CD1c-positive myeloid dendritic cell (primary cell): ENCODE measurements at regions not wholly inside any gene's neighbourhood (a gene's known extent, or its start where the extent isn't known, plus 50 kb on each side); places are given as distances from the start of the nearest gene placed in this dataset.

Experiments
- DNase-seq: peaks from one replicate; pipeline ENCODE4 v3.0.0-alpha.2; 2016; ENCODE audit errors: extremely low spot score

GRCh38 chr9:2448193-2448738, 173.3 kb upstream of the VLDLR start:
- no peak for DNase-seq

DNA sequence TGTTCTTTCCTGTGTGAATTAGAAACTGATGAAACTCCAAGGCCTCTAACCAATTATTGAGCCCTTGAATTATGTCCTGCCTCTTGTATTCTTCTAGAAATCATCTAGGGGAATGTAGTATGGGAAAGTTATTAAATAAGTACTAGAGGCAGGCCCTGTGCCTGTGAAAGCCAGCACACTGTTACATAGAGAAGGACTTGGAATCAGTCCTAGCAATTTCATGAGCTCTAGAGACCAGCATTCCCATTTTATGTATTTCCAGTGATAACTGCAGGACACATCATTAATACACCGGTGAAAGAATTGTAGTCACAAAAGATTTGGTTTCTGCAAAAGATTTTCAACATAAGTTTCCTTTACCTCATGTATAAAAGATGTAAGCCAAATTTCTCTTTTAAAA, 168.5 kb upstream of the VLDLR start:
- DNase-seq, result no peak

DNA sequence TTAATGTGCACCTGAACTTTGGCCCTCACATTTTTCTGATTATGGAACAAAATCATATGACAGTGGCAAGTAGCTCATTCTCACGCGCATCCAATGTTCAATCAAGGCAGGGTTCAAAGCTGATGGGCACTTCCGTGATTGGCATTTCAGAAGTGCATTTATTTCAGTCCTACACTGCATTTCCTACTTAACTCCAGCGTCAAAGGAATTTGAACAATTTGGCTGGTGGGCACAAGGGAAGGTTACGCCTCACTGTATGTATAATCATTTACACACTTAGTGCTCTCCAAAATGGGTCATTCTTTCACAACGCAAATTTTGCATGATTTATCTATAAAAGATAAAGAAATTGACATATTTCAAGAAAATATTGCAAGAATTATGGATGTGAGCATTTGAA, 167.9 kb upstream of the VLDLR start:
- DNase-seq, result no peak

DNA sequence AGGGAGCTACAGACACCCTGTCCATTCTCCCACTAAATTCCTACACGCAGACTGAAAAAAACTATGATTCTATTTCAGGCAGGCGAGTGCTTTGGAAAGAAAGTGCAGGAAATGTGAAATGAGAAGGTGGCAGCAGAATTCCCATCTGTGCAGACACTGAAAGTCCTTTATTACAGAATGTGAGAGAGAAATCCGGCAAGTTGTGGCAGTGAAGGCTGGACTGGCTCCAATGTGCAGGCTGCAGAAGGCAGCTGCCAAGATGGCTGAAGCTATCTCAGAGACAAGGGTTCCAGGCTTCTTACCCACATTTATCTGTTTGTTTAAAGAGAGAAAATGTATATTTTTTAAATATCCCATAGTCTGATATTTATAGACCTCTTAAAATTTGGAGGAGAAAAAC, 161.8 kb upstream of the VLDLR start:
- no peak for DNase-seq

DNA sequence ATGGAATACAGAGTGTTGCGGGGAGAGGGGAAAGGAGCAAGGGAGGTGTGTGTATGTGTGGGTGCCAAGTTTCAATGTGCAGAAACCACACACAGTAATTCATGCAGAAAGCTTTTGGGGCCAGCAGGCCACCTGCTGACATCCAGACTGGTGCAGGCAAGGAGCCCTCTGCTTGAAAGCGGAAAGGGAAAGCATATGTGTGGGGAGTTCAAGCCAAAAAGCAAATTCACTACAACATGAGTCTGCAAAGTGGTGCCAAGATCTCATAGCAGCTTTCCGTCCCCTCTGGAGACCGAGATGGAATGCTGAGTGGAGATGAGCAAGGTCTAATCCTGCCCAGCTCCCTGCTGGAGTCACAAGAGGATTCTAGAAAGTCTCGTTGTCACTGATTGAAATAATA, 159.7 kb upstream of the VLDLR start:
- no peak for DNase-seq

- DNase-seq, result no peak
These were observed 157.0 kb upstream of the VLDLR start for GRCh38 chr9:2464624-2465023.

DNA sequence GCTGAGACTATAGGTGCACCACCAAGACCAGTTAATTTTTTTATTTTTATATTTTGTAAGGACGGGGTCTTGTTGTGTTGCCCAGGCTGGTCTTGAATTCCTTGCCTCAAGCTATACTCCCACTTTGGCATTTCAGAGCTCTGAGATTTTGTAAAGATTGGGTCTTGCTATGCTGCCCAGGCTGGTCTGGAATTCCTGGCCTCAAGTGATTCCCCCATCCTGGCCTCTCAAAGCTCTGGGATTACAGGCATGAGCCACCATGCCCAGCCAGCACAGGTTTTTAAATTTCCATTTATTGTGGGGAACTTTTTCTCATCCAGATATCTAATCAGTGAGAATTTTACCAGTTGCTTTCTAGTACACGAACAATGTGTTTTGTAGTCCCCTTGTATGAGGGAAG, 156.1 kb upstream of the VLDLR start:
- no peak for DNase-seq

DNA sequence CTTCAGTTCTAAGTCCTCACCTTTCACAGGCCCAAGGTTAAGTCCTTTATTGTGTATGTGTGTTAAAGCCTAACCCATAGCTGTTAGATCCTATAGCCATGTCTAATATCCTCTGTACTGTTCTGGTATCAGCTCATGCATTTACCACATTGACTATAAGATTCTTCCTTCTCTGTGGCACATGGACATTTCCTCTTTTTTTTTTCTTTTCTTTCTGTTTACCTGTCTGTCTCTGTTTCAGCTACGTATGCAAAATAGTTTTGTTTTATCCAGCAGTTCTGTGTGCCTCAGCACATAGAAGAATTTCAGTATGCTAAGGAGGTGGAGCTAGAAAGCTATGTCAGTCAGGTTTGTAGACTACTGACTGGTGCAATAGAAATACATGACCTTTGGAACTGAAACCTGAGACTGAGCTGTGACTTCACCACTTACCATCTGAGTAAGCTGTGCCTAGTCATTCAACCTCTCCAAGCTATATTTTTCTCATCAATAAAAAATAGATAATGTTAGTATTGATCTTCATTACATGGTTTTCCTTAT, 155.6 kb upstream of the VLDLR start:
- DNase-seq, result no peak

DNA sequence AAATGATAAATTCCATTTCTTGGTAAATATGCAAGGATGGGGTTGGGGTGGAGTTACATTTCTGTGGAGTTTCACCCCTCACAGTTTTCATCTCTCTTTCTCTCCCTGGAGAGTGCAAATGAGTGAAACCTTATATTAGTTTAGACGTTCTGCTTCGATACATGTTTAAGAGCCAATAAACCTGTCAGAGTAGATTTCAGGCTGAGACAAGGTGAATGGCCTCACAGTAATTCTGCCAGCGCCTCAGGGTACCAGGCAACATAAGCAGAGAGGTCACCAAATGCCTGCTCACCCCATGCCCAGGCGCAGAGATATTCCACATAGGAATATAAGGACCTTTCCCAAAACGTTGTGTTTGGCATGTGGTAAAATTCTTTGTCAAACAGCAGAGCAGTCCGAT, 154.9 kb upstream of the VLDLR start:
- DNase-seq, result no peak

GRCh38 chr9:2469681-2470221, 151.8 kb upstream of the VLDLR start:
- DNase-seq, result no peak

DNA sequence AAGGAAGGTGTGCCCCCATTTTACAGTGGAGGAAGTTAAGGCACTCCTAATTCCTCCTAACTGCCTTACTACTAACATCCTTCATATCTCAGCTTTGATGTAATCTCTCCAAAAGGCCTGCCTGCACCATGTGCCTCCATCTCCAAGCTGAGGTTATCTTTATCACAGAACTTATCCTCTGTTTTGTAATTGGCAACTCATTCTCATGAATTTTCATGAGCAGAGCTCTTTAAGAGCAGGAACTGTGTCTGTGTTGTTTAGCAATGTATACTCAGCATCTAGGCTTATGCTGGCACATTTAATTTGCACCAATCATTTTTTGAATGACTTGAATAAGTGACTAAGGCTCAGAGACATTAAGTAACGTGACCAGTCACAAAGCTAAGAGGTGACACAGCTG, 147.9 kb upstream of the VLDLR start:
- no peak for DNase-seq

GRCh38 chr9:2477755-2478154, 143.8 kb upstream of the VLDLR start:
- DNase-seq, result no peak

GRCh38 chr9:2478421-2478820, 143.2 kb upstream of the VLDLR start:
- DNase-seq, result no peak

DNA sequence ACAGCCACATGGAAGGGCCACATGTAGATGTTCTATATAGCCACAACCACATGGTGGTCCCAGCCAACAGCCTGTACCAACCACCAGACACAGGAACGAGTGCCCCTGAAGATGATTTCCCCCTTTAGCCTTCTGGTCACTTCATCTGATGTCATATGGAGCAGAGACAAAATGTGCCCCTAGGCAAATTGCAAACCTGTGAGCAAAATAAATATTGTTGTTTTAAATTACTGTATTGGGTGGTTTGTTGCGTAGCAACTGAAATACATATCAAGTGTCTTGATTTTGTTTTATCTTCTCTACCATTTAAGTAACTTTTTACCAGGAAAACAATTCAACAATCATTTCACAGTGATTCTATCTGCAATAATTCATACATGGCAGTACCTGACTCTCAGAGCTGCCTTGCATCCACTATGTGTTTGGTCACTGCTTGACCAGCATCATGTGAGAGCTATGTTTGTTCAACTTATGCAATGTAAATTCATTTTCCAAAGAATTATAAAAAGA, 142.5 kb upstream of the VLDLR start:
- DNase-seq, result no peak

DNA sequence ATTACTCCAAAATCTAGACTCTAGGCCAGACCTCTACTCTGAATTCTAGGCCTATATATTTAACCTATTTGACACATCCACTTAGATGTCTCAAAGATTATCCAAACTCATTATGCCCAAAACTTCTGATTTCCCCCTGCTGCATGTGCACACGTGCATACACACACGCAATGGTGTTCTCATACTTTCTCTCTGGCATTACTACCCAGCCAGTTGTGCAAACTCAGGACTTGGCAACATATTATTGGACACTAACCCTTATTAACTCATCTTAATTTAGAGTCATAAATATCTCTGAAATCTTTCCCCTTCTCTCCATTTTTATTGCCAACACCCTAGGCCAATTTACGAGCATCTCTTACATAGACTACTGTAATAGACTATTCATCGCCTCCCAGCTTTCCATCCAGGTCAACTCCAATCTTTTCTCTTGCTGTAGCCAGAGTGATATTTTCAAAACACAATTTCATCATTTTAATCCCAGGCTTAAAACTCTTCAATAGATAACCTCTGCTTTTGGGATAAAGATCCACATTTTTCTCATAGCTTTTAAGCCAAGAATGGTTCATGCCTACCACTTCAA, 141.2 kb upstream of the VLDLR start:
- no peak for DNase-seq

DNA sequence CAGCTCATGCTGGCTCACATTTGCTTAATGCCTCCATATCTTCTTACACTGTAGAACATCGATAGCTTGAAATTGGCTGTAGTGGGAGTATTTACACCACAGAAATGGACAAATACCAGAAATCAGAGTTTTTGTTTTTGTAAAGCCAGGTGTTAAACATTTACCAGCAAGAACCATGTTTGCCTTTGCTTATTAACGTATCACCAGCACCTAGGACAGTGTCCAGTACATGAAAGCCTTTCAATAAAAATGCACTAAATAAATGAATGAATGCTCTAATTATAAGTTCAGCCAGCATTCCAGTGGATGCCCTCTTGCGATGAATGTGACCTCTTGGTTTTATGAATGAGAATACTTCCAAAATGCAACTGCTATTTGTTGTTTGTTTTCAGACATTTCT, 140.4 kb upstream of the VLDLR start:
- no peak for DNase-seq

GRCh38 chr9:2486988-2487387, 134.6 kb upstream of the VLDLR start:
- no peak for DNase-seq

DNA sequence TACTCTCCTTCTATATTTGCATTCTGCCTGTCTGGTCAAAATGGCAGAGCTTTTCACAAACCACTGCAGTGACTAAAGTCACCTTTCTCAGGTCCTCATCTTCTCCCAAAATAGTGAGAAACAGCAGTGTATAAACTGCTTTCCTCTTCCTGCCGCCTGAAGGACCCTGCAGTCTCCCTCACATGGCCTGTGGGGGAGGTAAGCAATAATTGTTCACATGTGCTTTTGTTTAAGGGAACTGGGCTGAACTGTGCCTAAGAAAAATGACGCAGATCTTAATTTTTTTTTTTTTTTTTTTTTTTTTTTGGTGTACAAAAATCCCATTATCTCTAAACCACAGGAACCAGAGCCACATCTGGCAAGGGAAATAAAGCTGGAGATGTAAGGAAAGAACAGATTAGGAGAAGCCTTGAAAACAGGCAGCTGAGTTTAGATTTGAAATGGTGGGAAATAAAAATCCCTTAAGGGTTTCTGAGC, 131.7 kb upstream of the VLDLR start:
- no peak for DNase-seq

GRCh38 chr9:2492161-2492560, 129.4 kb upstream of the VLDLR start:
- no peak for DNase-seq

GRCh38 chr9:2493109-2493508, 128.5 kb upstream of the VLDLR start:
- no peak for DNase-seq

DNA sequence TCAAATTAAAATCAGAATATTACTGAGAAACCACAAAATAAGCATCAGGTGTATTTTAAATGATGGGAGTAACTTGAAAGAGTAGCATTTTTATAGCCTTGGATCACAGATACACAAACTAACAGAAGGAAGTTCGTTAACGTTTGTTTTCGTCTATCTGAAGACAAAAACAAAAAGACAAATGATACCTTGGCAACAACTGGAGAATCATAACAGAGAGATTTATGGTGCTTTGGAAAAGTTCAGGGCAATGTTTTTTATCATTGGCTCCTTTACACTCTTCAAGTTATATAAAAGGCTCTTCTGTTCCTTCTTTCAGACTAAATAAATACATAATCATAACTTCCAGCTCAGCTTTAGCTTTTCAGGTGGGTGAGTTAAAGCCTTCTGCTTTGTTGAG, 128.1 kb upstream of the VLDLR start:
- no peak for DNase-seq

DNA sequence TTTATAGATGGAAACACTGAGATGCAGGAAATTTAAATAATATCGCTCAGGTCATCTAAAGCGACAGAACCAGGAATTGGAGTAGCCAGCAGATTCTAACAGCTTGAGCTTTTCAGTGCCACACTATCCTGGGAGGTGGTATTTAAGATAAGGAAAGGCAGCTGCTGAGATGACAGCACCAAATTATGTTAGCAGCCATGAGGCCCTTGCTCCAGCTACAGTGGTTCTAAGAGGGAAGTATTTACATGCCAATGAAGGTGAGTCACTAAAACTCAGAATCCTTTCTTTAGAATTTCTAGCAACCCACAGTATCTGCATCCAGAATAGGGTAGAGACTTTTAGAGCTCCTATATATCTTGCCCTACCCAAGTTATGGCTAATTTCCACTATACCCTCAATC, 127.0 kb upstream of the VLDLR start:
- DNase-seq, result no peak

- DNase-seq, result no peak
These were observed 126.2 kb upstream of the VLDLR start for GRCh38 chr9:2495221-2496005.
